SJCRH30 (cell line): ENCODE measurements at regions not wholly inside any gene's neighbourhood (a gene's known extent, or its start where the extent isn't known, plus 50 kb on each side); places are given as distances from the start of the nearest gene placed in this dataset.
A peak's percentile ranks its signal among the peaks of the same experiment; 100 is the strongest.

Source experiments
- DNase-seq, 2 experiments: peaks; one replicate each; pipeline ENCODE4 v3.0.0-alpha.2; 2015 to 2020
- H3K27ac ChIP-seq: fragments of 250-450 bp; sonication (Bioruptor Pico); 2 replicates; pipeline ENCODE4 v1.5.1; 2020; ENCODE audit warnings: mild to moderate bottlenecking, moderate library complexity
- H3K27me3 ChIP-seq: fragments of 250-450 bp; sonication (Bioruptor Pico); 2 replicates; pipeline ENCODE4 v1.5.1; 2020; ENCODE audit warnings: mild to moderate bottlenecking, moderate library complexity
- H3K36me3 ChIP-seq: fragments of 250-450 bp; sonication (Bioruptor Pico); 2 replicates; pipeline ENCODE4 v1.5.1; 2020; ENCODE audit warnings: mild to moderate bottlenecking, moderate library complexity
- H3K4me1 ChIP-seq: fragments of 250-450 bp; sonication (Bioruptor Pico); 2 replicates; pipeline ENCODE4 v1.5.1; 2020; ENCODE audit warnings: mild to moderate bottlenecking, moderate library complexity
- H3K4me3 ChIP-seq: fragments of 250-450 bp; sonication (Bioruptor Pico); 2 replicates; pipeline ENCODE4 v1.5.1; 2020; ENCODE audit warnings: mild to moderate bottlenecking, moderate library complexity
- H3K9me3 ChIP-seq: fragments of 250-450 bp; sonication (Bioruptor Pico); replicated peaks from 2 replicates; pipeline ENCODE4 v1.5.1; 2020; ENCODE audit warnings: mild to moderate bottlenecking, moderate library complexity

- no peaks in the 10 kb centered on the region for H3K27me3 ChIP-seq
- H3K36me3 ChIP-seq: no peaks in the 10 kb centered on the region
- H3K9me3 ChIP-seq: no peaks in the 10 kb centered on the region
- no peak overlapping the region for H3K4me3 ChIP-seq
- DNase-seq: no peak
- no peak overlapping the region for H3K27ac ChIP-seq
- no peaks in the 10 kb centered on the region for H3K4me1 ChIP-seq
Measured at GRCh38 chr4:56286763-56287162, 100.5 kb downstream of the AASDH start.

GRCh38 chr4:56283375-56283774 lies 103.9 kb downstream of the AASDH start:
- no peaks in the 10 kb centered on the region for H3K36me3 ChIP-seq
- no peaks in the 10 kb centered on the region for H3K27me3 ChIP-seq
- no peak overlapping the region for H3K27ac ChIP-seq
- no peak for DNase-seq
- H3K4me1 ChIP-seq: no peaks in the 10 kb centered on the region
- no peaks in the 10 kb centered on the region for H3K9me3 ChIP-seq
- H3K4me3 ChIP-seq: no peak overlapping the region

GRCh38 chr4:56282004-56282403 lies 105.3 kb downstream of the AASDH start:
- H3K4me3 ChIP-seq: no peak overlapping the region
- H3K4me1 ChIP-seq: no peaks in the 10 kb centered on the region
- no peaks in the 10 kb centered on the region for H3K27me3 ChIP-seq
- no peaks in the 10 kb centered on the region for H3K36me3 ChIP-seq
- H3K9me3 ChIP-seq: no peaks in the 10 kb centered on the region; the same call in 1 of the 2 replicates
- no peak for DNase-seq
- H3K27ac ChIP-seq: no peak overlapping the region

- Histone ChIP-seq H3K4me1 (no peaks in the 10 kb centered on the region), H3K4me3 (no peak overlapping the region), H3K27ac (no peak overlapping the region), H3K36me3 (no peaks in the 10 kb centered on the region), H3K27me3 (no peaks in the 10 kb centered on the region), H3K9me3 (no peaks in the 10 kb centered on the region; the same call in none of the 2 replicates)
- DNase-seq: no peak
Measured at GRCh38 chr4:56276547-56276946, 110.7 kb downstream of the AASDH start.

GRCh38 chr4:56273391-56273790 lies 113.9 kb downstream of the AASDH start:
- Histone ChIP-seq H3K4me3 (no peak overlapping the region), H3K4me1 (no peaks in the 10 kb centered on the region)
- DNase-seq: no peak

GRCh38 chr4:56272927-56273326 lies 114.4 kb downstream of the AASDH start:
- no peak overlapping the region for H3K27ac ChIP-seq
- H3K4me3 ChIP-seq: no peak overlapping the region
- no peaks in the 10 kb centered on the region for H3K36me3 ChIP-seq
- no peak for DNase-seq
- H3K4me1 ChIP-seq: no peaks in the 10 kb centered on the region
- no peaks in the 10 kb centered on the region for H3K27me3 ChIP-seq
- no peaks in the 10 kb centered on the region; the same call in none of the 2 replicates for H3K9me3 ChIP-seq

More at GRCh38 chr4:56273391-56273790, 113.9 kb downstream of the AASDH start:
- H3K36me3 ChIP-seq: no peaks in the 10 kb centered on the region
- no peak overlapping the region for H3K27ac ChIP-seq
- H3K9me3 ChIP-seq: no peaks in the 10 kb centered on the region; the same call in none of the 2 replicates
- H3K27me3 ChIP-seq: no peaks in the 10 kb centered on the region

GRCh38 chr4:56272003-56272402 lies 115.3 kb downstream of the AASDH start:
- H3K27ac ChIP-seq: no peak overlapping the region
- H3K4me1 ChIP-seq: no peaks in the 10 kb centered on the region
- no peak overlapping the region for H3K4me3 ChIP-seq
- no peaks in the 10 kb centered on the region for H3K36me3 ChIP-seq
- no peak for DNase-seq
- no peaks in the 10 kb centered on the region; the same call in none of the 2 replicates for H3K9me3 ChIP-seq
- no peaks in the 10 kb centered on the region for H3K27me3 ChIP-seq

- no peak overlapping the region for H3K4me3 ChIP-seq
- H3K27me3 ChIP-seq: no peaks in the 10 kb centered on the region
- H3K36me3 ChIP-seq: no peaks in the 10 kb centered on the region
- H3K9me3 ChIP-seq: no peaks in the 10 kb centered on the region
- DNase-seq: no peak
- no peaks in the 10 kb centered on the region for H3K4me1 ChIP-seq
- H3K27ac ChIP-seq: no peak overlapping the region
Measured at GRCh38 chr4:56271131-56271530, 116.2 kb downstream of the AASDH start.

- no peaks in the 10 kb centered on the region for H3K9me3 ChIP-seq
- no peak for DNase-seq
- H3K4me1 ChIP-seq: no peaks in the 10 kb centered on the region
- no peaks in the 10 kb centered on the region for H3K36me3 ChIP-seq
- no peak overlapping the region for H3K27ac ChIP-seq
- no peak overlapping the region for H3K4me3 ChIP-seq
- H3K27me3 ChIP-seq: no peaks in the 10 kb centered on the region
Measured at GRCh38 chr4:56267558-56267957, 119.7 kb downstream of the AASDH start.

GRCh38 chr4:56264873-56265272 lies 122.4 kb downstream of the AASDH start:
- H3K27ac ChIP-seq: no peak overlapping the region
- H3K27me3 ChIP-seq: no peaks in the 10 kb centered on the region
- no peak overlapping the region for H3K4me3 ChIP-seq
- H3K4me1 ChIP-seq: no peaks in the 10 kb centered on the region
- DNase-seq: no peak
- no peaks in the 10 kb centered on the region for H3K9me3 ChIP-seq
- no peaks in the 10 kb centered on the region for H3K36me3 ChIP-seq

GRCh38 chr4:56261027-56261426 lies 126.3 kb downstream of the AASDH start:
- no peak for DNase-seq
- H3K36me3 ChIP-seq: no peaks in the 10 kb centered on the region
- H3K27me3 ChIP-seq: no peaks in the 10 kb centered on the region
- no peaks in the 10 kb centered on the region for H3K4me1 ChIP-seq
- no peak overlapping the region for H3K27ac ChIP-seq
- no peaks in the 10 kb centered on the region for H3K9me3 ChIP-seq
- no peak overlapping the region for H3K4me3 ChIP-seq

- H3K36me3 ChIP-seq: no peaks in the 10 kb centered on the region
- no peak for DNase-seq
- no peaks in the 10 kb centered on the region for H3K4me1 ChIP-seq
- no peaks in the 10 kb centered on the region for H3K27me3 ChIP-seq
- no peak overlapping the region for H3K4me3 ChIP-seq
- no peak overlapping the region for H3K27ac ChIP-seq
- H3K9me3 ChIP-seq: no peaks in the 10 kb centered on the region
Measured at GRCh38 chr4:56260320-56260719, 127.0 kb downstream of the AASDH start.

GRCh38 chr4:56259655-56260054 lies 127.6 kb downstream of the AASDH start:
- Histone ChIP-seq H3K4me1 (no peaks in the 10 kb centered on the region), H3K27me3 (no peaks in the 10 kb centered on the region), H3K36me3 (no peaks in the 10 kb centered on the region), H3K27ac (no peak overlapping the region), H3K4me3 (no peak overlapping the region), H3K9me3 (no peaks in the 10 kb centered on the region)
- DNase-seq: no peak

GRCh38 chr4:56255820-56256219 lies 131.5 kb downstream of the AASDH start:
- DNase-seq: peak in 1 of 2 experiments; percentile 17
- Histone ChIP-seq H3K27me3 (no peaks in the 10 kb centered on the region), H3K4me3 (no peak overlapping the region), H3K27ac (no peak overlapping the region), H3K36me3 (no peaks in the 10 kb centered on the region), H3K4me1 (no peaks in the 10 kb centered on the region), H3K9me3 (no peaks in the 10 kb centered on the region)

- H3K27me3 ChIP-seq: no peaks in the 10 kb centered on the region
- no peaks in the 10 kb centered on the region for H3K36me3 ChIP-seq
- H3K4me1 ChIP-seq: no peaks in the 10 kb centered on the region
- no peaks in the 10 kb centered on the region for H3K9me3 ChIP-seq
- H3K27ac ChIP-seq: no peak overlapping the region
- no peak for DNase-seq
- H3K4me3 ChIP-seq: no peak overlapping the region
Measured at GRCh38 chr4:56253666-56254305, 133.5 kb downstream of the AASDH start.

- Histone ChIP-seq H3K27ac (no peak overlapping the region), H3K4me1 (no peaks in the 10 kb centered on the region), H3K4me3 (no peak overlapping the region), H3K36me3 (no peaks in the 10 kb centered on the region), H3K9me3 (no peaks in the 10 kb centered on the region), H3K27me3 (no peaks in the 10 kb centered on the region)
- no peak for DNase-seq
Measured at GRCh38 chr4:56252561-56253152, 134.6 kb downstream of the AASDH start.
